SK-N-SH (cell line): ENCODE measurements at regions not wholly inside any gene's neighbourhood (a gene's known extent, or its start where the extent isn't known, plus 50 kb on each side); places are given as distances from the start of the nearest gene placed in this dataset.

Source experiments
- CTCF ChIP-seq: fragments of 200-600 bp; sonication (generic); IDR thresholded peaks from 2 replicates; pipeline ENCODE4 v1.6.1; 2017; ENCODE audit warnings: antibody characterized with exemption, mild to moderate bottlenecking, moderate library complexity
- EZH2phosphoT487 ChIP-seq: fragments of 200-600 bp; sonication (generic); IDR thresholded peaks from 2 replicates; pipeline ENCODE4 v1.6.1; 2017; ENCODE audit warnings: low read depth, mixed run types, mild to moderate bottlenecking, antibody characterized with exemption, moderate library complexity, borderline replicate concordance
- FOSL2 ChIP-seq: IDR thresholded peaks from 2 replicates; pipeline ENCODE4 v1.4.0; 2012; ENCODE audit warnings: low read depth, mild to moderate bottlenecking, moderate library complexity, borderline replicate concordance
- FOXJ3 ChIP-seq: sonication (generic); formaldehyde crosslinking; IDR thresholded peaks from 2 replicates; pipeline ENCODE4 v1.5.1; 2020; ENCODE audit warnings: mild to moderate bottlenecking, missing genetic modification reagents
- IRF3 ChIP-seq: fragments of 150-350 bp; IDR thresholded peaks from 2 replicates; pipeline ENCODE4 v1.6.1; 2016; ENCODE audit warnings: mild to moderate bottlenecking, low read depth, low read length
- JUND ChIP-seq: IDR thresholded peaks from 2 replicates; pipeline ENCODE4 v1.4.0; 2012
- MEF2A ChIP-seq: IDR thresholded peaks from 2 replicates; pipeline ENCODE4 v1.4.0; 2012; ENCODE audit warnings: low read depth, borderline replicate concordance
- POLR2AphosphoS5 ChIP-seq: IDR thresholded peaks from 2 replicates; pipeline ENCODE4 v1.6.1; 2012; ENCODE audit warnings: low read depth, low read length
- RAD21 ChIP-seq: IDR thresholded peaks from 2 replicates; pipeline ENCODE4 v1.6.1; 2012; ENCODE audit warnings: mild to moderate bottlenecking, low read length
- TAF1 ChIP-seq: IDR thresholded peaks from 2 replicates; pipeline ENCODE4 v1.6.1; 2012; ENCODE audit warnings: low read depth, mild to moderate bottlenecking, low read length, moderate library complexity, borderline replicate concordance

GRCh38 chr14:71812693-71813092 is 119.5 kb upstream of the RGS6 start:
- no peak for TF ChIP-seq FOXJ3 (CRISPR knock-in tag)
- TF ChIP-seq IRF3: no peak
- no peak for TF ChIP-seq TAF1
- TF ChIP-seq POLR2AphosphoS5: no peak
- no peak for TF ChIP-seq CTCF
- no peak for TF ChIP-seq EZH2phosphoT487
- no peak for TF ChIP-seq MEF2A
- no peak for TF ChIP-seq JUND
- no peak for TF ChIP-seq RAD21
- no peak for TF ChIP-seq FOSL2
